ENCODE measurements at regions not wholly inside any gene's neighbourhood (a gene's known extent, or its start where the extent isn't known, plus 50 kb on each side); places are given as distances from the start of the nearest gene placed in this dataset.

- Histone ChIP-seq H3K36me3 (ENCODE audit: low read depth, missing control alignments) (no peaks in the 10 kb centered on the region), H3K27me3 (peaks cover 5% of the 10 kb centered on the region), H3K4me1 (peaks cover 4% of the 10 kb centered on the region), H3K4me3 (peak overlapping the region; percentile 12 to 15), H3K9me3 (no peaks in the 10 kb centered on the region), H3K27ac (no peak overlapping the region)
- DNase-seq, result no peak
- WGBS, 2 donors, result 6 to 11% methylated on average over 15 of the region's 15 CpGs
- intact Hi-C loops (cut with DNase I; ENCODE audit: low total_unique reads), result no loop called here
- TF ChIP-seq CTCF (IDR thresholded peaks at IDR 0.05) (no peak), POLR2A (IDR thresholded peaks at IDR 0.05) (no peak)
Measured at GRCh38 chr5:113692891-113693457, 179.5 kb downstream of the YTHDC2 start.

GRCh38 chr5:113693701-113694100 is 180.2 kb downstream of the YTHDC2 start:
- Histone ChIP-seq H3K4me3 (no peak overlapping the region), H3K27ac (no peak overlapping the region), H3K27me3 (peaks cover 5% of the 10 kb centered on the region), H3K36me3 (ENCODE audit: low read depth, missing control alignments) (no peaks in the 10 kb centered on the region), H3K4me1 (peaks cover 4% of the 10 kb centered on the region), H3K9me3 (no peaks in the 10 kb centered on the region)
- no peak for DNase-seq
- no peak for TF ChIP-seq POLR2A (IDR thresholded peaks at IDR 0.05)
- TF ChIP-seq CTCF (IDR thresholded peaks at IDR 0.05), result no peak
- intact Hi-C loops (cut with DNase I; ENCODE audit: low total_unique reads), result no loop called here
- WGBS, 2 donors, result 54 to 55% methylated on average over 4 of the region's 4 CpGs

- no peak overlapping the region for H3K27ac ChIP-seq
- no peak overlapping the region for H3K4me3 ChIP-seq
- WGBS, 2 donors, result 87 to 97% methylated on average over 2 of the region's 2 CpGs
- H3K36me3 ChIP-seq (ENCODE audit: low read depth, missing control alignments), result no peaks in the 10 kb centered on the region
- H3K4me1 ChIP-seq, result peaks cover 4% of the 10 kb centered on the region
- TF ChIP-seq POLR2A (IDR thresholded peaks at IDR 0.05), result no peak
- TF ChIP-seq CTCF (IDR thresholded peaks at IDR 0.05), result no peak
- peaks cover 5% of the 10 kb centered on the region for H3K27me3 ChIP-seq
- intact Hi-C loops (cut with DNase I; ENCODE audit: low total_unique reads), result no loop called here
- H3K9me3 ChIP-seq, result no peaks in the 10 kb centered on the region
- no peak for DNase-seq
Measured at GRCh38 chr5:113694576-113694975, 181.1 kb downstream of the YTHDC2 start.

- no peaks in the 10 kb centered on the region for H3K27me3 ChIP-seq
- intact Hi-C loops (cut with DNase I; ENCODE audit: low total_unique reads), result no loop called here
- TF ChIP-seq CTCF (IDR thresholded peaks at IDR 0.05) (no peak), POLR2A (IDR thresholded peaks at IDR 0.05) (no peak)
- H3K27ac ChIP-seq, result no peak overlapping the region
- no peak overlapping the region for H3K4me3 ChIP-seq
- H3K9me3 ChIP-seq, result no peaks in the 10 kb centered on the region
- no peaks in the 10 kb centered on the region for H3K4me1 ChIP-seq
- DNase-seq, result no peak
- no peaks in the 10 kb centered on the region for H3K36me3 ChIP-seq (ENCODE audit: low read depth, missing control alignments)
Measured at GRCh38 chr5:113703266-113703665, 189.8 kb downstream of the YTHDC2 start.

GRCh38 chr5:113705657-113706056 is 192.2 kb downstream of the YTHDC2 start:
- TF ChIP-seq POLR2A (IDR thresholded peaks at IDR 0.05) (no peak), CTCF (IDR thresholded peaks at IDR 0.05) (no peak)
- Histone ChIP-seq H3K9me3 (no peaks in the 10 kb centered on the region), H3K27me3 (no peaks in the 10 kb centered on the region), H3K36me3 (ENCODE audit: low read depth, missing control alignments) (no peaks in the 10 kb centered on the region), H3K4me3 (no peak overlapping the region), H3K27ac (no peak overlapping the region), H3K4me1 (no peaks in the 10 kb centered on the region)
- no peak for DNase-seq
- WGBS, 2 donors, result 93% methylated on average over 3 of the region's 3 CpGs
- intact Hi-C loops (cut with DNase I; ENCODE audit: low total_unique reads), result no loop called here
